ENCODE measurements at regions not wholly inside any gene's neighbourhood (a gene's known extent, or its start where the extent isn't known, plus 50 kb on each side); places are given as distances from the start of the nearest gene placed in this dataset.

GRCh38 chr2:187851955-187852561 lies 297.8 kb upstream of the TFPI start:
- H3K27me3 ChIP-seq (ENCODE audit: control insufficient read depth, insufficient read depth, low read length), result no peaks in the 10 kb centered on the region
- H3K36me3 ChIP-seq (ENCODE audit: control insufficient read depth, insufficient read depth, low read length), result no peaks in the 10 kb centered on the region
- H3K9ac ChIP-seq (ENCODE audit: low read depth, low read length), result no peak overlapping the region
- H3K9me3 ChIP-seq (ENCODE audit: control insufficient read depth, insufficient read depth, low read length), result no peaks in the 10 kb centered on the region
- H3K4me1 ChIP-seq (ENCODE audit: control insufficient read depth, insufficient read depth, low read length), result no peaks in the 10 kb centered on the region
- H3K4me3 ChIP-seq (ENCODE audit: low read depth, low read length), result no peak overlapping the region

GRCh38 chr2:187853381-187853791 lies 299.2 kb upstream of the TFPI start:
- Histone ChIP-seq H3K4me1 (ENCODE audit: control insufficient read depth, insufficient read depth, low read length) (no peaks in the 10 kb centered on the region), H3K36me3 (ENCODE audit: control insufficient read depth, insufficient read depth, low read length) (no peaks in the 10 kb centered on the region), H3K9ac (ENCODE audit: low read depth, low read length) (no peak overlapping the region), H3K4me3 (ENCODE audit: low read depth, low read length) (no peak overlapping the region), H3K27me3 (ENCODE audit: control insufficient read depth, insufficient read depth, low read length) (no peaks in the 10 kb centered on the region), H3K9me3 (ENCODE audit: control insufficient read depth, insufficient read depth, low read length) (no peaks in the 10 kb centered on the region)

- Histone ChIP-seq H3K9me3 (ENCODE audit: control insufficient read depth, insufficient read depth, low read length) (no peaks in the 10 kb centered on the region), H3K9ac (ENCODE audit: low read depth, low read length) (no peak overlapping the region), H3K4me3 (ENCODE audit: low read depth, low read length) (no peak overlapping the region), H3K36me3 (ENCODE audit: control insufficient read depth, insufficient read depth, low read length) (no peaks in the 10 kb centered on the region), H3K4me1 (ENCODE audit: control insufficient read depth, insufficient read depth, low read length) (no peaks in the 10 kb centered on the region), H3K27me3 (ENCODE audit: control insufficient read depth, insufficient read depth, low read length) (no peaks in the 10 kb centered on the region)
Measured at GRCh38 chr2:187854801-187855200, 300.6 kb upstream of the TFPI start.

- Histone ChIP-seq H3K4me3 (ENCODE audit: low read depth, low read length) (no peak overlapping the region), H3K4me1 (ENCODE audit: control insufficient read depth, insufficient read depth, low read length) (no peaks in the 10 kb centered on the region)
Measured at GRCh38 chr2:187855689-187856088, 301.5 kb upstream of the TFPI start.

GRCh38 chr2:187857826-187858225 lies 303.6 kb upstream of the TFPI start:
- H3K27me3 ChIP-seq (ENCODE audit: control insufficient read depth, insufficient read depth, low read length), result no peaks in the 10 kb centered on the region
- H3K36me3 ChIP-seq (ENCODE audit: control insufficient read depth, insufficient read depth, low read length), result no peaks in the 10 kb centered on the region
- no peak overlapping the region for H3K9ac ChIP-seq (ENCODE audit: low read depth, low read length)
- H3K4me1 ChIP-seq (ENCODE audit: control insufficient read depth, insufficient read depth, low read length), result no peaks in the 10 kb centered on the region
- no peaks in the 10 kb centered on the region for H3K9me3 ChIP-seq (ENCODE audit: control insufficient read depth, insufficient read depth, low read length)
- H3K4me3 ChIP-seq (ENCODE audit: low read depth, low read length), result no peak overlapping the region

More at GRCh38 chr2:187855689-187856088, 301.5 kb upstream of the TFPI start:
- H3K27me3 ChIP-seq (ENCODE audit: control insufficient read depth, insufficient read depth, low read length), result no peaks in the 10 kb centered on the region
- no peaks in the 10 kb centered on the region for H3K36me3 ChIP-seq (ENCODE audit: control insufficient read depth, insufficient read depth, low read length)
- no peak overlapping the region for H3K9ac ChIP-seq (ENCODE audit: low read depth, low read length)
- H3K9me3 ChIP-seq (ENCODE audit: control insufficient read depth, insufficient read depth, low read length), result no peaks in the 10 kb centered on the region

GRCh38 chr2:187862715-187863114 lies 308.5 kb upstream of the TFPI start:
- Histone ChIP-seq H3K27me3 (ENCODE audit: control insufficient read depth, insufficient read depth, low read length) (no peaks in the 10 kb centered on the region), H3K9me3 (ENCODE audit: control insufficient read depth, insufficient read depth, low read length) (no peaks in the 10 kb centered on the region), H3K4me1 (ENCODE audit: control insufficient read depth, insufficient read depth, low read length) (no peaks in the 10 kb centered on the region), H3K4me3 (ENCODE audit: low read depth, low read length) (no peak overlapping the region), H3K9ac (ENCODE audit: low read depth, low read length) (no peak overlapping the region), H3K36me3 (ENCODE audit: control insufficient read depth, insufficient read depth, low read length) (peaks cover 4% of the 10 kb centered on the region)

DNA sequence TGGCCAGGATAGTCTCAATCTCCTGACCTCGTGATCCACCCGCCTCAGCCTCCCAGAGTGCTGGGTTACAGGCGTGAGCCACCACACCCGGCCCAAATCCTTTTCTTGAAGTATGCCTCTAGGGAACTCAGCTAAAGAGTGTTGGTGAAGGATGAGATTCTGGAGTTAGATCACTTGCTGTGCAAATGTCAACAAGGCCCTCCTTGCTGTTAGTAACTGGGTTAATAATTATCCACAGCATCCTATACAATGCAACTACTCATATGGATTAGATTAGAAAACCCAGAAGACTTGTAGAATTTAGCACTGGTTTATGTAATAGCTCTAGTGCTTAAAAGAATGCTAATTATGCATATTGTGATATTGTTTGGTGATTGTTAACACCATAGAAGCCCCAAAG lies 310.8 kb upstream of the TFPI start:
- Histone ChIP-seq H3K36me3 (ENCODE audit: control insufficient read depth, insufficient read depth, low read length) (peaks cover 4% of the 10 kb centered on the region), H3K4me3 (ENCODE audit: low read depth, low read length) (no peak overlapping the region), H3K9ac (ENCODE audit: low read depth, low read length) (no peak overlapping the region), H3K27me3 (ENCODE audit: control insufficient read depth, insufficient read depth, low read length) (no peaks in the 10 kb centered on the region), H3K4me1 (ENCODE audit: control insufficient read depth, insufficient read depth, low read length) (no peaks in the 10 kb centered on the region), H3K9me3 (ENCODE audit: control insufficient read depth, insufficient read depth, low read length) (no peaks in the 10 kb centered on the region)

- no peaks in the 10 kb centered on the region for H3K4me1 ChIP-seq (ENCODE audit: control insufficient read depth, insufficient read depth, low read length)
- H3K27me3 ChIP-seq (ENCODE audit: control insufficient read depth, insufficient read depth, low read length), result no peaks in the 10 kb centered on the region
- H3K9me3 ChIP-seq (ENCODE audit: control insufficient read depth, insufficient read depth, low read length), result no peaks in the 10 kb centered on the region
- H3K36me3 ChIP-seq (ENCODE audit: control insufficient read depth, insufficient read depth, low read length), result peaks cover 4% of the 10 kb centered on the region
- no peak overlapping the region for H3K4me3 ChIP-seq (ENCODE audit: low read depth, low read length)
- H3K9ac ChIP-seq (ENCODE audit: low read depth, low read length), result no peak overlapping the region
Measured at GRCh38 chr2:187867165-187867564, 312.9 kb upstream of the TFPI start.

DNA sequence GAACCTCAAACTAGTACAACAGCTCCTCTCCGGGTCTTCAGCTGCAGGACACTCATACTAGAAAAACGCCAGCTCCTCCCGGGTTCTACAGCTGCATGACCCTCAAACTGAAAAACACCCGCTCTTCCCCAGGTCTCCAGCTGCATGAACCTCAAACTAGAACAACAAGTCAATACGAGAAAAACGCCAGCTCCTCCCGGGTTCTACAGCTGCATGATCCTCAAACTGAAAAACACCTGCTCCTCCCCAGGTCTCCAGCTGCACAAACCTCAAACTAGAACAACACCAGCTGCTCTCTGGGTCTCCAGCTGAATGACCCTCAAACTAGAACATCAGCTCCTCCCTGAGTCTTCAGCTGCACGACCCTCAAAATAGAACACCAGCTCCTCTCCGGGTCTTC lies 315.0 kb upstream of the TFPI start:
- Histone ChIP-seq H3K36me3 (ENCODE audit: control insufficient read depth, insufficient read depth, low read length) (peaks cover 4% of the 10 kb centered on the region), H3K9me3 (ENCODE audit: control insufficient read depth, insufficient read depth, low read length) (no peaks in the 10 kb centered on the region), H3K4me3 (ENCODE audit: low read depth, low read length) (no peak overlapping the region), H3K9ac (ENCODE audit: low read depth, low read length) (no peak overlapping the region), H3K4me1 (ENCODE audit: control insufficient read depth, insufficient read depth, low read length) (no peaks in the 10 kb centered on the region), H3K27me3 (ENCODE audit: control insufficient read depth, insufficient read depth, low read length) (no peaks in the 10 kb centered on the region)

GRCh38 chr2:187871506-187871905 lies 317.3 kb upstream of the TFPI start:
- Histone ChIP-seq H3K9ac (ENCODE audit: low read depth, low read length) (no peak overlapping the region), H3K9me3 (ENCODE audit: control insufficient read depth, insufficient read depth, low read length) (no peaks in the 10 kb centered on the region), H3K4me3 (ENCODE audit: low read depth, low read length) (no peak overlapping the region), H3K4me1 (ENCODE audit: control insufficient read depth, insufficient read depth, low read length) (no peaks in the 10 kb centered on the region), H3K27me3 (ENCODE audit: control insufficient read depth, insufficient read depth, low read length) (no peaks in the 10 kb centered on the region), H3K36me3 (ENCODE audit: control insufficient read depth, insufficient read depth, low read length) (peaks cover 4% of the 10 kb centered on the region)

DNA sequence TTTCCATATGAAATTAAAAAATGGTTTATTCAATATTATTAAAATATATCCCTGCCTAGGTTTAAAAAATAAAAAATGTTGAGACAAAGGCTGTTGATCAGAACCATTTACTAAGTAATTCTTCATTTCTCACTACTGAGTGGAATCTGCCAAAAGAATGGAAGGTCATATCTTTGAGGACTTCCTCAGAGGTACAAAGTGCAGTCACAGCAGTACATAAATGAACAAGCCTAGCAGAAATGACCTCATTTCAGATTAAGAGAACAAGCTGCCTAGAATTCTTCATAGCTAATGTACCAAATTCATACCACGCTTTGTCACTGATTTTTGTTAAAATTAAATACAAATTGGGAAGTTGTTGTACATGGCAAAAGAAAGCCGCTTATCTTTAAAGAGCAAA lies 318.9 kb upstream of the TFPI start:
- H3K4me1 ChIP-seq (ENCODE audit: control insufficient read depth, insufficient read depth, low read length), result no peaks in the 10 kb centered on the region
- H3K36me3 ChIP-seq (ENCODE audit: control insufficient read depth, insufficient read depth, low read length), result no peaks in the 10 kb centered on the region
- H3K9me3 ChIP-seq (ENCODE audit: control insufficient read depth, insufficient read depth, low read length), result no peaks in the 10 kb centered on the region
- no peaks in the 10 kb centered on the region for H3K27me3 ChIP-seq (ENCODE audit: control insufficient read depth, insufficient read depth, low read length)
- H3K9ac ChIP-seq (ENCODE audit: low read depth, low read length), result no peak overlapping the region
- no peak overlapping the region for H3K4me3 ChIP-seq (ENCODE audit: low read depth, low read length)

DNA sequence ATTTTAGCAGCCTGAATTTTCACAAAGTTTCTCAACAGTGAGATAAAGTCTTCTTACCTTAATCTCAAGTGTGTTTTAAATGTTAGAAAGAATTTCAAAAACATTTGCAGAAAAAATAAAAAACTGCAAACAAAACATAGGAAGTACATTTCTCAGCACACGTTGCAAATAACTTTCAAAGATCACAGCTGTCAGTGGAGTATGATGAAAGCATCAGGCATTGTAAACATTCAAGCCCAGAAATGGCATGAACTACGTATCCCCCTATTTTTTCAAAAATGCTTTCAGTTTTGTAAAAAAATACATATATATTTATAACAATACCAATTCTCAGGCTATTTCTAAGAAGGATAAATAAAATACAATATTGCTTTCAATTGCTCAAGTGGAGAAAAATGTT lies 320.6 kb upstream of the TFPI start:
- Histone ChIP-seq H3K9me3 (ENCODE audit: control insufficient read depth, insufficient read depth, low read length) (no peaks in the 10 kb centered on the region), H3K36me3 (ENCODE audit: control insufficient read depth, insufficient read depth, low read length) (no peaks in the 10 kb centered on the region), H3K4me3 (ENCODE audit: low read depth, low read length) (no peak overlapping the region), H3K27me3 (ENCODE audit: control insufficient read depth, insufficient read depth, low read length) (no peaks in the 10 kb centered on the region), H3K4me1 (ENCODE audit: control insufficient read depth, insufficient read depth, low read length) (no peaks in the 10 kb centered on the region), H3K9ac (ENCODE audit: low read depth, low read length) (no peak overlapping the region)
